ENCODE measurements at regions not wholly inside any gene's neighbourhood (a gene's known extent, or its start where the extent isn't known, plus 50 kb on each side); places are given as distances from the start of the nearest gene placed in this dataset.

- Mint-ChIP-seq H3K4me3 (no peak overlapping the region), H3K4me1 (no peaks in the 10 kb centered on the region), H3K27me3 (peaks cover under 1% of the 10 kb centered on the region), H3K27ac (no peak overlapping the region), H3K9me3 (ENCODE audit: insufficient read depth) (no peaks in the 10 kb centered on the region)
- H3K4me1 ChIP-seq (ENCODE audit: control insufficient read depth in 2 of 2, insufficient read depth in 2 of 2, low read length in 2 of 2) = no peaks in the 10 kb centered on the region
- TF ChIP-seq EZH2 (IDR thresholded peaks at IDR 0.05; ENCODE audit: borderline replicate concordance, insufficient read depth, low read depth, low read length, poor library complexity, severe bottlenecking) = no peak
- no peak for TF ChIP-seq CTCF (IDR thresholded peaks at IDR 0.05)
- intact Hi-C loops (cut with micrococcal nuclease) = no loop called here
- H3K36me3 ChIP-seq (replicated peaks in 1 of 2; ENCODE audit: control extremely low read depth in 1 of 2, control insufficient read depth in 1 of 2, extremely low read depth in 1 of 2, insufficient read depth in 2 of 2, low read length in 1 of 2) = no peaks in the 10 kb centered on the region
- ATAC-seq (ENCODE audit: low read depth) (no peak), DNase-seq (no peak)
- 46% methylated on average over 5 of the region's 6 CpGs for WGBS (ENCODE audit: insufficient coverage)
- ChIA-PET POLR2A (no interaction called here), CTCF (no interaction called here)
- H4K20me1 ChIP-seq (ENCODE audit: control insufficient read depth, insufficient read depth, low read length, poor library complexity, severe bottlenecking) = no peaks in the 10 kb centered on the region
- no peaks in the 10 kb centered on the region for H3K27me3 ChIP-seq (replicated peaks in 1 of 4; ENCODE audit: control extremely low read depth in 1 of 4, control insufficient read depth in 3 of 4, insufficient read depth in 4 of 4, low read length in 3 of 4)
- no peak overlapping the region for H3K4me3 ChIP-seq (ENCODE audit: control extremely low read depth in 1 of 5, extremely low read depth in 1 of 5, insufficient read depth in 1 of 5, low read depth in 2 of 5, low read length in 4 of 5)
- H3K4me2 ChIP-seq (replicated peaks; ENCODE audit: low read depth, low read length, poor library complexity, severe bottlenecking) = no peak overlapping the region
- no peaks in the 10 kb centered on the region for H3K79me2 ChIP-seq (ENCODE audit: control insufficient read depth, insufficient read depth, low read length)
- no peak overlapping the region for H2AFZ ChIP-seq (ENCODE audit: insufficient read depth, low read depth, low read length, poor library complexity, severe bottlenecking)
- no peak overlapping the region for H3K27ac ChIP-seq (ENCODE audit: low read length in 2 of 2)
- no peaks in the 10 kb centered on the region for H3K9me3 ChIP-seq (ENCODE audit: control extremely low read depth in 1 of 3, control insufficient read depth in 2 of 3, insufficient read depth in 1 of 3, low read length in 2 of 3)
- H3K9ac ChIP-seq (ENCODE audit: low read length) = no peak overlapping the region
Measured at GRCh38 chr13:24097667-24098066, 62.9 kb upstream of the SPATA13 start.

GRCh38 chr13:24099490-24099889 lies 61.0 kb upstream of the SPATA13 start:
- Histone ChIP-seq H3K79me2 (ENCODE audit: control insufficient read depth, insufficient read depth, low read length) (no peaks in the 10 kb centered on the region), H3K9me3 (ENCODE audit: control extremely low read depth in 1 of 3, control insufficient read depth in 2 of 3, insufficient read depth in 1 of 3, low read length in 2 of 3) (no peaks in the 10 kb centered on the region), H3K4me2 (replicated peaks; ENCODE audit: low read depth, low read length, poor library complexity, severe bottlenecking) (no peak overlapping the region), H3K4me3 (ENCODE audit: control extremely low read depth in 1 of 5, extremely low read depth in 1 of 5, insufficient read depth in 1 of 5, low read depth in 2 of 5, low read length in 4 of 5) (no peak overlapping the region), H3K27me3 (replicated peaks in 1 of 4; ENCODE audit: control extremely low read depth in 1 of 4, control insufficient read depth in 3 of 4, insufficient read depth in 4 of 4, low read length in 3 of 4) (peaks cover 0 to 3% (median 0%) of the 10 kb centered on the region in 4 experiments), H3K27ac (ENCODE audit: low read length in 2 of 2) (no peak overlapping the region), H4K20me1 (ENCODE audit: control insufficient read depth, insufficient read depth, low read length, poor library complexity, severe bottlenecking) (no peaks in the 10 kb centered on the region), H3K9ac (ENCODE audit: low read length) (no peak overlapping the region), H2AFZ (ENCODE audit: insufficient read depth, low read depth, low read length, poor library complexity, severe bottlenecking) (no peak overlapping the region), H3K36me3 (replicated peaks in 1 of 2; ENCODE audit: control extremely low read depth in 1 of 2, control insufficient read depth in 1 of 2, extremely low read depth in 1 of 2, insufficient read depth in 2 of 2, low read length in 1 of 2) (no peaks in the 10 kb centered on the region), H3K4me1 (ENCODE audit: control insufficient read depth in 2 of 2, insufficient read depth in 2 of 2, low read length in 2 of 2) (no peaks in the 10 kb centered on the region)
- no peaks in the 10 kb centered on the region for H3K4me1 Mint-ChIP-seq
- H3K9me3 Mint-ChIP-seq (ENCODE audit: insufficient read depth) = no peaks in the 10 kb centered on the region
- ChIA-PET POLR2A (no interaction called here), CTCF (no interaction called here)
- intact Hi-C loops (cut with micrococcal nuclease) = no loop called here
- ATAC-seq (ENCODE audit: low read depth) (no peak), DNase-seq (no peak)
- WGBS (ENCODE audit: insufficient coverage) = 91% methylated on average over 5 of the region's 5 CpGs
- TF ChIP-seq CTCF (IDR thresholded peaks at IDR 0.05) (no peak), EZH2 (IDR thresholded peaks at IDR 0.05; ENCODE audit: borderline replicate concordance, insufficient read depth, low read depth, low read length, poor library complexity, severe bottlenecking) (no peak)
- H3K27me3 Mint-ChIP-seq = peaks cover 6% of the 10 kb centered on the region
- H3K27ac Mint-ChIP-seq = no peak overlapping the region
- no peak overlapping the region for H3K4me3 Mint-ChIP-seq
